ENCODE measurements at regions not wholly inside any gene's neighbourhood (a gene's known extent, or its start where the extent isn't known, plus 50 kb on each side); places are given as distances from the start of the nearest gene placed in this dataset.

DNA sequence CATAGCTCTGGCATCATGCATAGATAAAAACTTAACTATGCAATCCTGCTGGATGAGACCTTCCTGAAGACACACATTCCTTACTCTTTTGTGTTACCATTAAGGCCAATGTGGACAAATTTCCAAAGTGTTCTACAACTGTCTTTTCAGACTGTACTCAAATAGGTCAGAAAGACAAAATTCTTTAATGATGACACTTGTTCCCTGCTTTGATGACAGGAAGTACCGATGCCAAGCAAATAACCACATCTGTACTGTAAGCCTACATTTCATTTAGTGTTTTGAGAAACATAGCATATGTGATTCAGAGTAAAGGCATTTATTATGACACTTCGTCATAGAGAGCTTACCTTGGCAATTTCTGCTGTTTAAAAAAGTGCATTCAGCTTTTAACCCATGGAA lies 55.0 kb downstream of the PMAIP1 start:
- no peak for DNase-seq

DNA sequence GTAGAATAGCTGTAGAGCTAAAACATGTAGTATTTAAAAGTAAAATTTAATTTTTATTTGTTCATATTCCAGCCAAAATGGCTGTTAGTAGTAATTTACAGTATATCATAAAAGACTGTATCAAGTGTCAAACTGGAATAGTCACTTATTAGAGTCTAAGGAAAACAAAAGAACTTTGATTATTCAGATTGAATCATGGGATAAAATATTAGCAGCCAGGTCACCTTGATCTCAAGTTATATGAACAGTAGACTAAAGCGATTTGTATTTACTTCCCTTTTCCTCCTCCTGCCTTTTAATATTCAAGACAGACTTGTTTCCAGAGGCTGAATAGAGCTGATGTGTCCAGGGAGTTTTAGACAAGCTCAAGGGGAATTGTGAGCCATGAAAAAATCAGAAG lies 54.4 kb downstream of the PMAIP1 start:
- DNase-seq = no peak

All from AML-193 (cell line).